CD14-positive monocyte (primary cell): ENCODE measurements at regions not wholly inside any gene's neighbourhood (a gene's known extent, or its start where the extent isn't known, plus 50 kb on each side); places are given as distances from the start of the nearest gene placed in this dataset.
"Not testable (repeated sequence)": the region's sequence is repeated elsewhere in the genome, so short reads cannot be mapped to it uniquely, and the experiment has no call there.

ENCODE experiments used
- DNase-seq, 3 donors: peaks; one replicate each; pipeline ENCODE4 v3.0.0-alpha.2; 2011 to 2022
- H2AFZ ChIP-seq: 2 replicates; pipeline ENCODE4 v1.6.0; 2012; ENCODE audit warnings: mild to moderate bottlenecking, low read depth, low read length, inconsistent platforms; ENCODE audit not compliant: insufficient read depth, poor library complexity, severe bottlenecking
- H3K27ac ChIP-seq, 2 donors: 1 replicate in 1 of 2; 2 replicates in 1 of 2; pipeline ENCODE4 v1.5.1; 2012 to 2013; ENCODE audit warnings: low read length in 2 of 2, control low read depth in 1 of 2, inconsistent platforms in 1 of 2, low read depth in 1 of 2, mild to moderate bottlenecking in 1 of 2
- H3K27me3 ChIP-seq, 2 donors: one replicate each; pipeline versions ENCODE4 v1.6.0 to v1.6.1; 2011 to 2013; ENCODE audit warnings: low read length in 2 of 2; ENCODE audit not compliant: control insufficient read depth in 2 of 2, insufficient read depth in 2 of 2
- H3K36me3 ChIP-seq, 2 donors: replicated peaks in 1 of 2; 1 replicate in 1 of 2; 2 replicates in 1 of 2; pipeline versions ENCODE4 v1.5.1 to v1.6.1; 2012 to 2013; ENCODE audit warnings: low read length in 2 of 2, control low read depth in 1 of 2, inconsistent platforms in 1 of 2, mild to moderate bottlenecking in 1 of 2; ENCODE audit not compliant: insufficient read depth in 2 of 2, control insufficient read depth in 1 of 2
- H3K4me1 ChIP-seq, 2 donors: 1 replicate in 1 of 2; 2 replicates in 1 of 2; pipeline versions ENCODE4 v1.5.1 to v1.6.1; 2012 to 2013; ENCODE audit warnings: low read length in 2 of 2, control low read depth in 1 of 2, inconsistent platforms in 1 of 2, mild to moderate bottlenecking in 1 of 2, moderate library complexity in 1 of 2; ENCODE audit not compliant: insufficient read depth in 2 of 2, control insufficient read depth in 1 of 2
- H3K4me2 ChIP-seq: replicated peaks from 2 replicates; pipeline ENCODE3; 2012; ENCODE audit warnings: low read length, moderate library complexity, mild to moderate bottlenecking; ENCODE audit not compliant: poor library complexity, severe bottlenecking; ENCODE audit errors: extremely low read depth
- H3K4me3 ChIP-seq, 3 experiments: fragments of 200-600 bp in 1 of 3; sonication (generic) in 1 of 3; replicated peaks in 1 of 3; 1 replicate in 2 of 3; 2 replicates in 1 of 3; pipeline ENCODE4 v1.5.1; 2011 to 2013; ENCODE audit warnings: low read length in 3 of 3, mild to moderate bottlenecking in 3 of 3, control low read depth in 2 of 3, low read depth in 2 of 3, inconsistent platforms in 1 of 3, moderate library complexity in 1 of 3
- H3K79me2 ChIP-seq: 2 replicates; pipeline ENCODE4 v1.6.0; 2012; ENCODE audit warnings: mild to moderate bottlenecking, control low read depth, inconsistent platforms, low read length, moderate library complexity; ENCODE audit not compliant: insufficient read depth
- H3K9ac ChIP-seq: 2 replicates; pipeline ENCODE4 v1.6.0; 2017; ENCODE audit warnings: low read length, mild to moderate bottlenecking; ENCODE audit not compliant: insufficient read depth, poor library complexity, severe bottlenecking
- H3K9me3 ChIP-seq, 2 donors: replicated peaks in 1 of 2; 1 replicate in 1 of 2; 2 replicates in 1 of 2; pipeline versions ENCODE4 v1.5.1 to v1.6.1; 2012 to 2013; ENCODE audit warnings: low read length in 2 of 2, control low read depth in 1 of 2; ENCODE audit not compliant: control insufficient read depth in 1 of 2, insufficient read depth in 1 of 2
- H4K20me1 ChIP-seq: 2 replicates; pipeline ENCODE4 v1.6.0; 2012; ENCODE audit warnings: mild to moderate bottlenecking, low read length, control low read depth, moderate library complexity; ENCODE audit not compliant: insufficient read depth
- H3K27ac Mint-ChIP-seq, 7 donors: one replicate each; pipeline ENCODE4 v1.8.0; 2020; ENCODE audit warnings: mild to moderate bottlenecking in 7 of 7, mixed read lengths in 7 of 7, moderate library complexity in 6 of 7, inconsistent platforms in 2 of 7
- H3K27me3 Mint-ChIP-seq, 3 donors: one replicate each; pipeline ENCODE4 v1.8.0; 2021 to 2022; ENCODE audit warnings: low read depth in 3 of 3, mild to moderate bottlenecking in 3 of 3, mixed read lengths in 3 of 3, moderate library complexity in 3 of 3, inconsistent platforms in 1 of 3
- H3K36me3 Mint-ChIP-seq, 2 donors: one replicate each; pipeline ENCODE4 v1.8.0; 2020; ENCODE audit warnings: mixed read lengths in 2 of 2, inconsistent platforms in 1 of 2, mild to moderate bottlenecking in 1 of 2
- H3K4me1 Mint-ChIP-seq: one replicate; pipeline ENCODE4 v1.8.0; 2020; ENCODE audit warnings: mild to moderate bottlenecking, mixed read lengths
- H3K4me3 Mint-ChIP-seq, 2 donors: one replicate each; pipeline ENCODE4 v1.8.0; 2020; ENCODE audit warnings: mild to moderate bottlenecking in 2 of 2, mixed read lengths in 2 of 2, moderate library complexity in 1 of 2
- H3K9me3 Mint-ChIP-seq, 7 donors: one replicate each; pipeline ENCODE4 v1.8.0; 2020 to 2022; ENCODE audit warnings: mixed read lengths in 7 of 7, mild to moderate bottlenecking in 6 of 7, moderate library complexity in 6 of 7, inconsistent platforms in 2 of 7
- WGBS: methylation state at CpG from one replicate; pipeline ENCODE4 v1.1.5; 2013; ENCODE audit warnings: missing lambda C conversion rate; ENCODE audit not compliant: insufficient coverage; 5-methylcytosine and 5-hydroxymethylcytosine counted together
- intact Hi-C, 2 donors: fragments of 100-400 bp; cut with micrococcal nuclease; formaldehyde crosslinking; loops; one replicate each; pipeline versions ENCODE4 v1.15.0 to v1.15.1; 2023
- TF ChIP-seq, protein P1 (sequence below): fragments of 200-600 bp; IDR thresholded peaks from one replicate; pipeline ENCODE4 v1.8.0; 2022; ENCODE audit warnings: antibody characterized with exemption, mild to moderate bottlenecking

DNA sequence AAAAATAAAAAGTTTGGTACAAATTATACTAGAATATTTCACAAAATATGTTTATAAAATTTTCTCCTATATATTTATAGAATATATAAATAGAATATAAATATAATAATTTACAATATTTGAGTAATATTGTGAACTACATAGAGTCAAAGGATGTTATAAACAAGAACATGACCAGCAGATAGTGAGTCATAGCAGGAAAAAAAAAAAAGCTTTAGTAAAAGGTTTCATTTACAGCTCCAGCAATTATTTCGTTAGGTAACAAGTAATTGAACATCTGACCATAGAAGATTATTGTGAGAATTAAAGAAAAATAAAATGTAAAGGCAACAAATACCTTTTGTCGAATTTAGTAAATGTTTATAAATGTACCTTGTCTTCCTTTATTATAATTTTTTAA lies 864.1 kb downstream of the PCDH17 start:
- Histone ChIP-seq H3K9ac (no peak overlapping the region), H3K4me2 (no peak overlapping the region), H3K9me3 (peaks cover 0 to 6% of the 10 kb centered on the region in 2 donors), H3K4me1 (no peaks in the 10 kb centered on the region), H3K4me3 (no peak overlapping the region), H2AFZ (no peak overlapping the region), H3K36me3 (no peaks in the 10 kb centered on the region), H3K27ac (no peak overlapping the region), H3K27me3 (no peaks in the 10 kb centered on the region), H4K20me1 (no peaks in the 10 kb centered on the region), H3K79me2 (no peaks in the 10 kb centered on the region)
- intact Hi-C loops = no loop called here
- Mint-ChIP-seq H3K9me3 (peaks cover 0 to 8% (median 2%) of the 10 kb centered on the region in 7 donors), H3K27me3 (peaks cover 0 to 5% (median 0%) of the 10 kb centered on the region in 3 donors), H3K27ac (no peak overlapping the region), H3K36me3 (no peaks in the 10 kb centered on the region), H3K4me3 (no peak overlapping the region), H3K4me1 (no peaks in the 10 kb centered on the region)
- TF ChIP-seq, protein P1, sequence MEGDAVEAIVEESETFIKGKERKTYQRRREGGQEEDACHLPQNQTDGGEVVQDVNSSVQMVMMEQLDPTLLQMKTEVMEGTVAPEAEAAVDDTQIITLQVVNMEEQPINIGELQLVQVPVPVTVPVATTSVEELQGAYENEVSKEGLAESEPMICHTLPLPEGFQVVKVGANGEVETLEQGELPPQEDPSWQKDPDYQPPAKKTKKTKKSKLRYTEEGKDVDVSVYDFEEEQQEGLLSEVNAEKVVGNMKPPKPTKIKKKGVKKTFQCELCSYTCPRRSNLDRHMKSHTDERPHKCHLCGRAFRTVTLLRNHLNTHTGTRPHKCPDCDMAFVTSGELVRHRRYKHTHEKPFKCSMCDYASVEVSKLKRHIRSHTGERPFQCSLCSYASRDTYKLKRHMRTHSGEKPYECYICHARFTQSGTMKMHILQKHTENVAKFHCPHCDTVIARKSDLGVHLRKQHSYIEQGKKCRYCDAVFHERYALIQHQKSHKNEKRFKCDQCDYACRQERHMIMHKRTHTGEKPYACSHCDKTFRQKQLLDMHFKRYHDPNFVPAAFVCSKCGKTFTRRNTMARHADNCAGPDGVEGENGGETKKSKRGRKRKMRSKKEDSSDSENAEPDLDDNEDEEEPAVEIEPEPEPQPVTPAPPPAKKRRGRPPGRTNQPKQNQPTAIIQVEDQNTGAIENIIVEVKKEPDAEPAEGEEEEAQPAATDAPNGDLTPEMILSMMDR = no peak
- DNase-seq = no peak
- WGBS = no CpG with 5 or more reads among the region's 2 CpGs

DNA sequence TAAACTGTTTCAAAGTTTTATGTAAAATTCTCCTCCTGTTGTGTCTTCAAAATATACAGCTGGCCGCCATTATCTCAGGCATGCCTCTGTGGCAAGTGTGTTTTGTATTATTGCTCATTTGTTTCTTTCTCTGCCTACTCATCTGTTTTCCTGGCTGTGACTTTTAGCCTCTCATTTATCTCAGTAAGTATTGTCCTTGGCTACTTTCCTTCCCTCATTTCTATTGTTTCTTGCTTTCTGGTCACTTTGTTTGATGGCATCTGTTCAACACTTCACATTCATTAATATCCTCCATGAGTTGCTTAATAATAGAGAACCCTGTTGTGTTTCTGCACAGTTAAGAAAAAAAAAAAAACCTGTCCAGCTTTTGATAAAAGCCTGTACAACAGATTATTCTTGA lies 869.4 kb downstream of the PCDH17 start:
- Histone ChIP-seq H3K4me1 (no peaks in the 10 kb centered on the region), H3K36me3 (no peaks in the 10 kb centered on the region), H4K20me1 (no peaks in the 10 kb centered on the region), H3K9me3 (peaks cover 3 to 29% of the 10 kb centered on the region in 2 donors), H3K79me2 (no peaks in the 10 kb centered on the region), H3K27ac (no peak overlapping the region), H3K4me3 (no peak overlapping the region), H2AFZ (no peak overlapping the region), H3K9ac (no peak overlapping the region), H3K4me2 (no peak overlapping the region), H3K27me3 (no peaks in the 10 kb centered on the region)
- peaks cover 0 to 1% (median 0%) of the 10 kb centered on the region in 3 donors for H3K27me3 Mint-ChIP-seq
- DNase-seq = no peak
- no peaks in the 10 kb centered on the region for H3K36me3 Mint-ChIP-seq
- intact Hi-C loops = no loop called here
- no CpG with 5 or more reads among the region's 1 CpG for WGBS
- H3K9me3 Mint-ChIP-seq = peaks cover 9 to 27% (median 22%) of the 10 kb centered on the region in 7 donors
- no peaks in the 10 kb centered on the region for H3K4me1 Mint-ChIP-seq
- H3K27ac Mint-ChIP-seq = no peak overlapping the region
- TF ChIP-seq, protein P1 = no peak
- H3K4me3 Mint-ChIP-seq = no peak overlapping the region

DNA sequence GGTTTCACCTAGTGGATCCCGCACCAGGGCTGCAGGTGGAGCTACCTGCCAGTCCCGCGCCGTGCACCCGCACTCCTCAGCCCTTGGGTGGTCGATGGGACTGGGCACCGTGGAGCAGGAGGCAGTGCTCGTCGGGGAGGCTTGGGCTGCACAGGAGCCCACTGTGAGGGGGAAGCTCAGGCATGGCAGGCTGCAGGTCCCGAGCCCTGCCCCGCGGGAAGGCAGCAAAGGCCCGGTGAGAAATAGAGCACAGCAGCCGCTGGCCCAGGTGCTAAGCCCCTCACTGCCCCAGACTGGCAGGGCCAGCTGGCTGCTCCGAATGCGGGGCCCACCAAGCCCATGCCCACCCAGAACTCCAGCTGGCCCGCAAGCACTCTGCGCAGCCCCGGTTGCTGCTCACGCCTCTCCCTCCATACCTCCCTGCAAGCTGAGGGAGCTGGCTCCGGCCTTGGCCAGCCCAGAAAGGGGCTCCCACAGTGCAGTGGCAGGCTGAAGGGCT lies 872.7 kb downstream of the PCDH17 start:
- H2AFZ ChIP-seq, H3K36me3 Mint-ChIP-seq, H3K79me2 ChIP-seq, H4K20me1 ChIP-seq, H3K27me3 ChIP-seq, H3K27ac ChIP-seq, H3K9ac ChIP-seq, H3K27ac Mint-ChIP-seq, H3K36me3 ChIP-seq, DNase-seq, H3K4me2 ChIP-seq, H3K4me3 Mint-ChIP-seq, H3K27me3 Mint-ChIP-seq, H3K4me3 ChIP-seq, H3K4me1 Mint-ChIP-seq, intact Hi-C loops, H3K4me1 ChIP-seq: not testable (repeated sequence)
- H3K9me3 Mint-ChIP-seq = peaks cover 11 to 28% (median 22%) of the 10 kb centered on the region in 7 donors
- WGBS = 95% methylated on average over 20 of the region's 21 CpGs
- H3K9me3 ChIP-seq = peaks cover 3 to 31% of the 10 kb centered on the region in 2 donors
